Stimulated activated CD4-positive, alpha-beta T cell treated with anti-CD3 and anti-CD28 coated beads, Interleukin-12 subunit alpha, Interleukin-12 subunit beta, amount 100 ng/mL, for 48 hours (primary cell): ENCODE measurements at regions not wholly inside any gene's neighbourhood (a gene's known extent, or its start where the extent isn't known, plus 50 kb on each side); places are given as distances from the start of the nearest gene placed in this dataset.

Experiments
- DNase-seq, 3 donors: peaks; one replicate each; pipeline ENCODE4 v3.0.0-alpha.2; 2020; ENCODE audit warnings: low read depth in 2 of 3, low spot score in 1 of 3

- no peak for DNase-seq
Measured at GRCh38 chr2:221282386-221282785, 289.7 kb downstream of the EPHA4 start.

- DNase-seq: no peak
Measured at GRCh38 chr2:221283896-221284545, 288.1 kb downstream of the EPHA4 start.

GRCh38 chr2:221285148-221285547 lies 287.0 kb downstream of the EPHA4 start:
- DNase-seq: no peak

- no peak for DNase-seq
Measured at GRCh38 chr2:221286406-221286805, 285.7 kb downstream of the EPHA4 start.

GRCh38 chr2:221289389-221289788 lies 282.7 kb downstream of the EPHA4 start:
- no peak for DNase-seq

GRCh38 chr2:221289846-221290245 lies 282.3 kb downstream of the EPHA4 start:
- no peak for DNase-seq

GRCh38 chr2:221293949-221294742 lies 278.0 kb downstream of the EPHA4 start:
- no peak for DNase-seq

GRCh38 chr2:221304916-221305315 lies 267.2 kb downstream of the EPHA4 start:
- DNase-seq: no peak

- no peak for DNase-seq
Measured at GRCh38 chr2:221308507-221309066, 263.5 kb downstream of the EPHA4 start.

GRCh38 chr2:221309892-221310583 lies 262.1 kb downstream of the EPHA4 start:
- no peak for DNase-seq

- DNase-seq: no peak
Measured at GRCh38 chr2:221310730-221311129, 261.4 kb downstream of the EPHA4 start.

GRCh38 chr2:221312634-221313033 lies 259.5 kb downstream of the EPHA4 start:
- no peak for DNase-seq

- no peak for DNase-seq
Measured at GRCh38 chr2:221314786-221315185, 257.3 kb downstream of the EPHA4 start.

- DNase-seq: no peak
Measured at GRCh38 chr2:221318376-221319130, 253.6 kb downstream of the EPHA4 start.

- no peak for DNase-seq
Measured at GRCh38 chr2:221322741-221323140, 249.4 kb downstream of the EPHA4 start.

GRCh38 chr2:221323513-221323912 lies 248.6 kb downstream of the EPHA4 start:
- DNase-seq: no peak

GRCh38 chr2:221330436-221330835 lies 241.7 kb downstream of the EPHA4 start:
- DNase-seq: no peak

- DNase-seq: no peak
Measured at GRCh38 chr2:221334481-221335218, 237.5 kb downstream of the EPHA4 start.

GRCh38 chr2:221335219-221335752 lies 236.8 kb downstream of the EPHA4 start:
- no peak for DNase-seq

GRCh38 chr2:221336967-221337366 lies 235.1 kb downstream of the EPHA4 start:
- no peak for DNase-seq
